ENCODE measurements at regions not wholly inside any gene's neighbourhood (a gene's known extent, or its start where the extent isn't known, plus 50 kb on each side); places are given as distances from the start of the nearest gene placed in this dataset.

DNA sequence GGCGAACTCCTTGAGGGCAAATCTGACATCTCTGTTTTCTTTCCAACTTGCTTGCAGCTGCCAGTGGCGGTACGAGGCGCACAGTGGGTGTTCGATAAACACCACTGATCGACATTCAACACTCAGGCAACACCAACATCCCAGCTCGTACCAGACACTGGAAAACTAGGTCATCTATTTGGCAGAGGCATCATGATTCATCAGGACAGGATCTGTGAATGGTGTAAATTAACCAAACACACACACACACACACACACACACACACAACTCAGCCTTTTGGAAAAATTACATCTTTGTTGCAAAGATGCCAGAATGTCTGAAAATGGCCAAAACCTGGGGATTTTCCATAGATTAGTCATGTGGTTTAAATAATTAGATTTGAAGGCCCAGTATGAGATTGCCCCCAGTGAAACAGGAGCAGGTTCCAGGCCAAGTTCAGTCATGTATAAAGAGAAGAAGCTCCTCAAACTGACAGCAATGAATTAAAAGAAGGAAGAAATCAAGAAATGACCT, 150.5 kb upstream of the NCKAP5 start:
- TF ChIP-seq POLR2A (IDR thresholded peaks at IDR 0.05) (no peak), EP300 (IDR thresholded peaks at IDR 0.05) (no peak)
- TF ChIP-seq, protein P1, sequence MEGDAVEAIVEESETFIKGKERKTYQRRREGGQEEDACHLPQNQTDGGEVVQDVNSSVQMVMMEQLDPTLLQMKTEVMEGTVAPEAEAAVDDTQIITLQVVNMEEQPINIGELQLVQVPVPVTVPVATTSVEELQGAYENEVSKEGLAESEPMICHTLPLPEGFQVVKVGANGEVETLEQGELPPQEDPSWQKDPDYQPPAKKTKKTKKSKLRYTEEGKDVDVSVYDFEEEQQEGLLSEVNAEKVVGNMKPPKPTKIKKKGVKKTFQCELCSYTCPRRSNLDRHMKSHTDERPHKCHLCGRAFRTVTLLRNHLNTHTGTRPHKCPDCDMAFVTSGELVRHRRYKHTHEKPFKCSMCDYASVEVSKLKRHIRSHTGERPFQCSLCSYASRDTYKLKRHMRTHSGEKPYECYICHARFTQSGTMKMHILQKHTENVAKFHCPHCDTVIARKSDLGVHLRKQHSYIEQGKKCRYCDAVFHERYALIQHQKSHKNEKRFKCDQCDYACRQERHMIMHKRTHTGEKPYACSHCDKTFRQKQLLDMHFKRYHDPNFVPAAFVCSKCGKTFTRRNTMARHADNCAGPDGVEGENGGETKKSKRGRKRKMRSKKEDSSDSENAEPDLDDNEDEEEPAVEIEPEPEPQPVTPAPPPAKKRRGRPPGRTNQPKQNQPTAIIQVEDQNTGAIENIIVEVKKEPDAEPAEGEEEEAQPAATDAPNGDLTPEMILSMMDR (IDR thresholded peaks at IDR 0.05) = no peak

All from upper lobe of left lung (tissue), 4 donors.